SK-N-SH (cell line): ENCODE measurements at regions not wholly inside any gene's neighbourhood (a gene's known extent, or its start where the extent isn't known, plus 50 kb on each side); places are given as distances from the start of the nearest gene placed in this dataset.

ENCODE experiments used
- CTCF ChIA-PET: fragments of 300-600, 350-600 bp; formaldehyde crosslinking; extraction: SDS; loops from one replicate; lab custom pipeline; 2021; lab: Yijun Ruan, JAX
- POLR2A ChIA-PET: fragments of 350-600 bp; sonication (Branson Sonifier 250); formaldehyde crosslinking; extraction: SDS; loops from one replicate; lab custom pipeline; 2020; ENCODE audit warnings: antibody characterized with exemption, inconsistent platforms; lab: Yijun Ruan, JAX
- DNase-seq: peaks from one replicate; pipeline ENCODE4 v3.0.0; 2012
- H2AFZ ChIP-seq: fragments of 200-600 bp; sonication (generic); 2 replicates; pipeline ENCODE4 v1.8.1; 2016; ENCODE audit warnings: antibody characterized with exemption, mild to moderate bottlenecking, low read depth
- H3F3A ChIP-seq: fragments of 200-600 bp; sonication (generic); replicated peaks from 2 replicates; pipeline ENCODE3; 2016; ENCODE audit warnings: antibody characterized with exemption, mild to moderate bottlenecking; ENCODE audit not compliant: insufficient read depth
- H3K27ac ChIP-seq, 2 experiments: fragments of 200-500 bp in 1 of 2; fragments of 200-600 bp in 1 of 2; sonication (Bioruptor generic) in 1 of 2; sonication (generic), shearing (Covaris generic) in 1 of 2; 2 replicates each; pipeline versions ENCODE4 v1.5.1 to v1.6.1; 2014 to 2016; ENCODE audit warnings: low read depth in 2 of 2, inconsistent platforms in 1 of 2, low read length in 1 of 2, mild to moderate bottlenecking in 1 of 2, mixed read lengths in 1 of 2
- H3K27me3 ChIP-seq: fragments of 200-600 bp; sonication (generic), shearing (Covaris generic); 2 replicates; pipeline ENCODE4 v1.6.1; 2016; ENCODE audit warnings: mixed run types; ENCODE audit not compliant: insufficient read depth
- H3K36me3 ChIP-seq, 2 experiments: fragments of 200-500 bp in 1 of 2; fragments of 200-600 bp in 1 of 2; sonication (Bioruptor generic) in 1 of 2; sonication (generic) in 1 of 2; replicated peaks in 1 of 2; 2 replicates each; pipeline versions ENCODE3 to v1.5.1; 2014 to 2016; ENCODE audit warnings: low read length in 1 of 2, mild to moderate bottlenecking in 1 of 2; ENCODE audit not compliant: insufficient read depth in 2 of 2, control insufficient read depth in 1 of 2
- H3K4me1 ChIP-seq, 2 experiments: fragments of 200-500 bp in 1 of 2; fragments of 200-600 bp in 1 of 2; sonication (Bioruptor generic) in 1 of 2; sonication (generic), shearing (Covaris generic) in 1 of 2; 2 replicates each; pipeline versions ENCODE4 v1.5.1 to v1.6.1; 2014 to 2016; ENCODE audit warnings: low read depth in 1 of 2, low read length in 1 of 2, mixed run types in 1 of 2; ENCODE audit not compliant: insufficient read depth in 2 of 2, control insufficient read depth in 1 of 2
- H3K4me2 ChIP-seq: fragments of 200-600 bp; sonication (generic), shearing (Covaris generic); 2 replicates; pipeline ENCODE4 v1.6.1; 2017; ENCODE audit warnings: mixed run types
- H3K4me3 ChIP-seq, 2 experiments: fragments of 200-500 bp in 1 of 2; fragments of 200-600 bp in 1 of 2; sonication (Bioruptor generic) in 1 of 2; sonication (generic), shearing (Covaris generic) in 1 of 2; 2 replicates each; pipeline versions ENCODE4 v1.5.1 to v1.8.1; 2014 to 2016; ENCODE audit warnings: low read depth in 2 of 2, inconsistent platforms in 1 of 2, low read length in 1 of 2, mild to moderate bottlenecking in 1 of 2, mixed read lengths in 1 of 2, moderate library complexity in 1 of 2
- H3K79me2 ChIP-seq: fragments of 200-600 bp; sonication (generic); 2 replicates; pipeline ENCODE4 v1.8.1; 2017; ENCODE audit warnings: mild to moderate bottlenecking; ENCODE audit not compliant: insufficient read depth
- H3K9ac ChIP-seq: fragments of 200-600 bp; sonication (generic); 2 replicates; pipeline ENCODE4 v1.6.1; 2017; ENCODE audit warnings: mixed run types
- H3K9me2 ChIP-seq: fragments of 200-600 bp; sonication (generic); 2 replicates; pipeline ENCODE4 v1.6.1; 2017; ENCODE audit warnings: mixed run types
- H3K9me3 ChIP-seq: fragments of 200-600 bp; sonication (generic); 2 replicates; pipeline ENCODE4 v1.6.1; 2017; ENCODE audit warnings: mixed run types, mild to moderate bottlenecking, moderate library complexity
- H4K20me1 ChIP-seq: fragments of 200-600 bp; sonication (generic); 2 replicates; pipeline ENCODE4 v1.6.1; 2017; ENCODE audit warnings: mild to moderate bottlenecking, mixed run types; ENCODE audit not compliant: insufficient read depth
- CHD2 ChIP-seq: fragments of 150-350 bp; IDR thresholded peaks from 2 replicates; pipeline ENCODE4 v1.6.1; 2018; ENCODE audit warnings: low read length; ENCODE audit not compliant: partially characterized antibody
- EP300 ChIP-seq, 2 experiments: IDR thresholded peaks; 2 replicates each; pipeline versions ENCODE4 v1.4.0 to v1.6.1; 2012; ENCODE audit warnings: borderline replicate concordance in 1 of 2, low read depth in 1 of 2, low read length in 1 of 2
- EZH2phosphoT487 ChIP-seq: fragments of 200-600 bp; sonication (generic); IDR thresholded peaks from 2 replicates; pipeline ENCODE4 v1.6.1; 2017; ENCODE audit warnings: low read depth, mixed run types, mild to moderate bottlenecking, antibody characterized with exemption, moderate library complexity, borderline replicate concordance
- FOXM1 ChIP-seq: IDR thresholded peaks from 2 replicates; pipeline ENCODE4 v1.4.0; 2012; ENCODE audit warnings: low read depth, mild to moderate bottlenecking
- GATA2 ChIP-seq: sonication (generic); formaldehyde crosslinking; IDR thresholded peaks from 2 replicates; pipeline ENCODE4 v1.5.0; 2020; ENCODE audit warnings: mild to moderate bottlenecking, missing genetic modification reagents
- JUND ChIP-seq: IDR thresholded peaks from 2 replicates; pipeline ENCODE4 v1.4.0; 2012
- MEF2A ChIP-seq: IDR thresholded peaks from 2 replicates; pipeline ENCODE4 v1.4.0; 2012; ENCODE audit warnings: low read depth, borderline replicate concordance
- NFIC ChIP-seq: IDR thresholded peaks from 2 replicates; pipeline ENCODE4 v1.4.0; 2012; ENCODE audit warnings: borderline replicate concordance
- NRF1 ChIP-seq: IDR thresholded peaks from 2 replicates; pipeline ENCODE4 v1.6.1; 2012; ENCODE audit warnings: low read depth, mild to moderate bottlenecking, low read length
- RFX5 ChIP-seq: IDR thresholded peaks from 2 replicates; pipeline ENCODE4 v1.6.1; 2012; ENCODE audit warnings: mild to moderate bottlenecking, improper control_type of control experiment, low read length
- TCF12 ChIP-seq: IDR thresholded peaks from 2 replicates; pipeline ENCODE4 v1.4.0; 2012
- YY1 ChIP-seq: IDR thresholded peaks from 2 replicates; pipeline ENCODE4 v1.4.0; 2012; ENCODE audit warnings: low read depth, mild to moderate bottlenecking
- WGBS: methylation state at CpG from one replicate; pipeline ENCODE4 v1.1.6; 2017; ENCODE audit warnings: low lambda C conversion rate; 5-methylcytosine and 5-hydroxymethylcytosine counted together
- TF ChIP-seq, protein P1 (sequence below): fragments of 200-600 bp; sonication (generic); IDR thresholded peaks from 2 replicates; pipeline ENCODE4 v1.6.1; 2017; ENCODE audit warnings: antibody characterized with exemption, mild to moderate bottlenecking, moderate library complexity
- TF ChIP-seq, protein P2 (sequence below): fragments of 150-350 bp; IDR thresholded peaks from 2 replicates; pipeline ENCODE4 v1.6.1; 2016; ENCODE audit warnings: mild to moderate bottlenecking, low read depth, low read length
- TF ChIP-seq, protein P3 (sequence below): fragments of 150-350 bp; IDR thresholded peaks from 2 replicates; pipeline ENCODE4 v1.6.1; 2017; ENCODE audit warnings: antibody characterized with exemption, low read length, low read depth, borderline replicate concordance
- TF ChIP-seq, protein P4 (sequence below): IDR thresholded peaks from 2 replicates; pipeline ENCODE4 v1.4.0; 2012; ENCODE audit warnings: low read depth, borderline replicate concordance
- TF ChIP-seq, protein P5 (sequence below): IDR thresholded peaks from 2 replicates; pipeline ENCODE4; 2012
- TF ChIP-seq, protein P6 (sequence below): IDR thresholded peaks from 2 replicates; pipeline ENCODE4 v1.4.0; 2012; ENCODE audit warnings: low read depth, borderline replicate concordance

DNA sequence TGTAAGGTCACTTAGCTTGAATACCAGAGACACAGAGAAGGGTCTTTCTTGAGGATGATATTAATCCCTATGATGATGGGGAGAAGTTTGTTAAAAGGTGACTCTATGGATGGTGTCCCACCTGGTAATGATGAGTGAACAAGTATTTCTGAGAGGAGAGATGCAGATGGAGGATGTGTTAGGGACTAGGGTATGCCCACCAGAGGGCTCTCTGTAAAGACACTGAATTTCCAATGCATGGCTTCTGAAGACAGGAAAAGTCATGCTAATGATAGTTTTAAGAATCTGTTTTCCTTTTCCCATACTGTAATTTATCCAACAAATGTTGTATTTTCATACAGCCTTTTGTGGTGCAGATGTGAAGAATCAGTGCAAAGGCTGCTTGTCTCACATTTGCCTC is 1250.9 kb upstream of the CELF2 start:
- Histone ChIP-seq H3K9me3 (no peaks in the 10 kb centered on the region), H3F3A (no peaks in the 10 kb centered on the region), H3K36me3 (no peaks in the 10 kb centered on the region), H2AFZ (no peak overlapping the region), H3K27ac (no peak overlapping the region), H3K4me1 (no peaks in the 10 kb centered on the region), H3K9ac (no peak overlapping the region), H3K27me3 (no peaks in the 10 kb centered on the region), H3K4me3 (no peak overlapping the region), H4K20me1 (no peaks in the 10 kb centered on the region), H3K79me2 (no peaks in the 10 kb centered on the region), H3K4me2 (no peak overlapping the region), H3K9me2 (no peaks in the 10 kb centered on the region)
- TF ChIP-seq EP300 (IDR thresholded peaks at IDR 0.05; ENCODE audit: borderline replicate concordance in 1 of 2, low read depth in 1 of 2, low read length in 1 of 2) (no peak), CHD2 (no peak), FOXM1 (no peak)
- TF ChIP-seq, protein P1, sequence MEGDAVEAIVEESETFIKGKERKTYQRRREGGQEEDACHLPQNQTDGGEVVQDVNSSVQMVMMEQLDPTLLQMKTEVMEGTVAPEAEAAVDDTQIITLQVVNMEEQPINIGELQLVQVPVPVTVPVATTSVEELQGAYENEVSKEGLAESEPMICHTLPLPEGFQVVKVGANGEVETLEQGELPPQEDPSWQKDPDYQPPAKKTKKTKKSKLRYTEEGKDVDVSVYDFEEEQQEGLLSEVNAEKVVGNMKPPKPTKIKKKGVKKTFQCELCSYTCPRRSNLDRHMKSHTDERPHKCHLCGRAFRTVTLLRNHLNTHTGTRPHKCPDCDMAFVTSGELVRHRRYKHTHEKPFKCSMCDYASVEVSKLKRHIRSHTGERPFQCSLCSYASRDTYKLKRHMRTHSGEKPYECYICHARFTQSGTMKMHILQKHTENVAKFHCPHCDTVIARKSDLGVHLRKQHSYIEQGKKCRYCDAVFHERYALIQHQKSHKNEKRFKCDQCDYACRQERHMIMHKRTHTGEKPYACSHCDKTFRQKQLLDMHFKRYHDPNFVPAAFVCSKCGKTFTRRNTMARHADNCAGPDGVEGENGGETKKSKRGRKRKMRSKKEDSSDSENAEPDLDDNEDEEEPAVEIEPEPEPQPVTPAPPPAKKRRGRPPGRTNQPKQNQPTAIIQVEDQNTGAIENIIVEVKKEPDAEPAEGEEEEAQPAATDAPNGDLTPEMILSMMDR: no peak
- POLR2A ChIA-PET: no interaction called here
- CTCF ChIA-PET: no interaction called here
- no peak for DNase-seq

DNA sequence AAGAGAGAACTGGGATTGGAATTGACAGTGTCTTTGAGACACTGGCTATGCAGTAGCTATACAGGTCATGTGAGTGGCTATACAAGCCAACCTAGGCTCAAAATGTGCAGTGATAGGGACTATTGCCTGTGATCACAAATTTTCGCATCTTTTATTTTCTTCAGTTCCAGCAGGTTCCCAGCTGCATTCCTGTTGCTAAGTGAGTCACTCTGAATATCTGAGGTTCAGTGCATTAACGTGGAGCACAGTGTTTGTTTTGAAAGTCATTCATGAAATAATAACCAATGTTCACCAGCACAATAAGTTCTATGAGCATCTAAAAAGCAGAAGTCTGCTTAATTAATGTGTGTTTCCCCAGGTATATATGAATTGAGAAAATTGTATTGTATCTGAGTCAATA is 1236.0 kb upstream of the CELF2 start:
- Histone ChIP-seq H3K4me3 (no peak overlapping the region), H3K27me3 (no peaks in the 10 kb centered on the region), H3K36me3 (no peaks in the 10 kb centered on the region), H4K20me1 (no peaks in the 10 kb centered on the region), H2AFZ (no peak overlapping the region), H3K9me2 (no peaks in the 10 kb centered on the region), H3K4me2 (no peak overlapping the region), H3K9ac (no peak overlapping the region), H3K4me1 (no peaks in the 10 kb centered on the region), H3K79me2 (no peaks in the 10 kb centered on the region), H3K9me3 (no peaks in the 10 kb centered on the region), H3K27ac (no peak overlapping the region), H3F3A (no peaks in the 10 kb centered on the region)
- ChIA-PET CTCF (no interaction called here), POLR2A (no interaction called here)
- 10% methylated on average over 2 of the region's 2 CpGs for WGBS
- no peak for DNase-seq
- TF ChIP-seq NRF1: no peak
- TF ChIP-seq, protein P2, sequence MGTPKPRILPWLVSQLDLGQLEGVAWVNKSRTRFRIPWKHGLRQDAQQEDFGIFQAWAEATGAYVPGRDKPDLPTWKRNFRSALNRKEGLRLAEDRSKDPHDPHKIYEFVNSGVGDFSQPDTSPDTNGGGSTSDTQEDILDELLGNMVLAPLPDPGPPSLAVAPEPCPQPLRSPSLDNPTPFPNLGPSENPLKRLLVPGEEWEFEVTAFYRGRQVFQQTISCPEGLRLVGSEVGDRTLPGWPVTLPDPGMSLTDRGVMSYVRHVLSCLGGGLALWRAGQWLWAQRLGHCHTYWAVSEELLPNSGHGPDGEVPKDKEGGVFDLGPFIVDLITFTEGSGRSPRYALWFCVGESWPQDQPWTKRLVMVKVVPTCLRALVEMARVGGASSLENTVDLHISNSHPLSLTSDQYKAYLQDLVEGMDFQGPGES: no peak
- TF ChIP-seq YY1: no peak
- TF ChIP-seq RFX5: no peak
- TF ChIP-seq JUND: no peak
- TF ChIP-seq NFIC: no peak
- TF ChIP-seq, protein P3, sequence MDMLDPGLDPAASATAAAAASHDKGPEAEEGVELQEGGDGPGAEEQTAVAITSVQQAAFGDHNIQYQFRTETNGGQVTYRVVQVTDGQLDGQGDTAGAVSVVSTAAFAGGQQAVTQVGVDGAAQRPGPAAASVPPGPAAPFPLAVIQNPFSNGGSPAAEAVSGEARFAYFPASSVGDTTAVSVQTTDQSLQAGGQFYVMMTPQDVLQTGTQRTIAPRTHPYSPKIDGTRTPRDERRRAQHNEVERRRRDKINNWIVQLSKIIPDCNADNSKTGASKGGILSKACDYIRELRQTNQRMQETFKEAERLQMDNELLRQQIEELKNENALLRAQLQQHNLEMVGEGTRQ: no peak
- no peak for TF ChIP-seq EZH2phosphoT487
- TF ChIP-seq MEF2A: no peak
- no peak for TF ChIP-seq TCF12
- TF ChIP-seq CHD2: no peak
- TF ChIP-seq, protein P4, sequence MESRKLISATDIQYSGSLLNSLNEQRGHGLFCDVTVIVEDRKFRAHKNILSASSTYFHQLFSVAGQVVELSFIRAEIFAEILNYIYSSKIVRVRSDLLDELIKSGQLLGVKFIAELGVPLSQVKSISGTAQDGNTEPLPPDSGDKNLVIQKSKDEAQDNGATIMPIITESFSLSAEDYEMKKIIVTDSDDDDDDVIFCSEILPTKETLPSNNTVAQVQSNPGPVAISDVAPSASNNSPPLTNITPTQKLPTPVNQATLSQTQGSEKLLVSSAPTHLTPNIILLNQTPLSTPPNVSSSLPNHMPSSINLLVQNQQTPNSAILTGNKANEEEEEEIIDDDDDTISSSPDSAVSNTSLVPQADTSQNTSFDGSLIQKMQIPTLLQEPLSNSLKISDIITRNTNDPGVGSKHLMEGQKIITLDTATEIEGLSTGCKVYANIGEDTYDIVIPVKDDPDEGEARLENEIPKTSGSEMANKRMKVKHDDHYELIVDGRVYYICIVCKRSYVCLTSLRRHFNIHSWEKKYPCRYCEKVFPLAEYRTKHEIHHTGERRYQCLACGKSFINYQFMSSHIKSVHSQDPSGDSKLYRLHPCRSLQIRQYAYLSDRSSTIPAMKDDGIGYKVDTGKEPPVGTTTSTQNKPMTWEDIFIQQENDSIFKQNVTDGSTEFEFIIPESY: no peak
- no peak for TF ChIP-seq EP300 (IDR thresholded peaks at IDR 0.05; ENCODE audit: borderline replicate concordance in 1 of 2, low read depth in 1 of 2, low read length in 1 of 2)
- TF ChIP-seq, protein P5, sequence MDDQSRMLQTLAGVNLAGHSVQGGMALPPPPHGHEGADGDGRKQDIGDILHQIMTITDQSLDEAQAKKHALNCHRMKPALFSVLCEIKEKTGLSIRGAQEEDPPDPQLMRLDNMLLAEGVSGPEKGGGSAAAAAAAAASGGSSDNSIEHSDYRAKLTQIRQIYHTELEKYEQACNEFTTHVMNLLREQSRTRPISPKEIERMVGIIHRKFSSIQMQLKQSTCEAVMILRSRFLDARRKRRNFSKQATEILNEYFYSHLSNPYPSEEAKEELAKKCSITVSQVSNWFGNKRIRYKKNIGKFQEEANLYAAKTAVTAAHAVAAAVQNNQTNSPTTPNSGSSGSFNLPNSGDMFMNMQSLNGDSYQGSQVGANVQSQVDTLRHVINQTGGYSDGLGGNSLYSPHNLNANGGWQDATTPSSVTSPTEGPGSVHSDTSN: no peak
- TF ChIP-seq, protein P1: no peak
- no peak for TF ChIP-seq GATA2
- TF ChIP-seq, protein P6, sequence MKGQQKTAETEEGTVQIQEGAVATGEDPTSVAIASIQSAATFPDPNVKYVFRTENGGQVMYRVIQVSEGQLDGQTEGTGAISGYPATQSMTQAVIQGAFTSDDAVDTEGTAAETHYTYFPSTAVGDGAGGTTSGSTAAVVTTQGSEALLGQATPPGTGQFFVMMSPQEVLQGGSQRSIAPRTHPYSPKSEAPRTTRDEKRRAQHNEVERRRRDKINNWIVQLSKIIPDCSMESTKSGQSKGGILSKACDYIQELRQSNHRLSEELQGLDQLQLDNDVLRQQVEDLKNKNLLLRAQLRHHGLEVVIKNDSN: no peak
